ENCODE measurements at regions not wholly inside any gene's neighbourhood (a gene's known extent, or its start where the extent isn't known, plus 50 kb on each side); places are given as distances from the start of the nearest gene placed in this dataset.

DNA sequence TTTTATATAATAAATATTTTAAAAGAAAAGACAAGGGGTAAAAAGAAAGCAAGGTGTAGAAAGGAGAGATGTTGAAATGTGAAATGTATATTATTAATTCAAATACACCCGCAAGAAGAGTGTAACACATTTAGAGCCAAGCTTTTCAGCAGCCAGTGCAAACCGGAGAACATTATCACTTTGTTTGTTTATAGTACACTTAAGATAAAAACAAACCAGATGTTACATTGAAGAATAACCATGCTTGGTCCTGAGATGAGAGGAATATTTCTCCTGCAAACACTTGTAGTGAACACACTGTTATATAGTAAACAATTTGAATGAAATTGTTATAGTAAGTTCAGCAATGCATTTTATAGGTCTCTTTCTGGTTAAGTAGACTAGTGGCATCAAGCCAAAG, 1441.5 kb downstream of the OTOL1 start:
- Mint-ChIP-seq H3K9me3 (peaks cover 28% of the 10 kb centered on the region), H3K4me3 (no peak overlapping the region), H3K4me1 (peaks cover 12% of the 10 kb centered on the region), H3K36me3 (peaks cover 17% of the 10 kb centered on the region), H3K27ac (no peak overlapping the region), H3K27me3 (ENCODE audit: low read depth) (no peaks in the 10 kb centered on the region)
- DNase-seq (ENCODE audit: low spot score) (no peak), ATAC-seq (no peak)
- CTCF ChIA-PET, result no interaction called here
- TF ChIP-seq SMAD4 (CRISPR knock-in tag; IDR thresholded peaks at IDR 0.05), result no peak
- TF ChIP-seq OVOL2 (CRISPR knock-in tag; IDR thresholded peaks at IDR 0.05; ENCODE audit: borderline replicate concordance), result no peak
- POLR2A ChIA-PET, result no interaction called here

- POLR2A ChIA-PET, result no interaction called here
Measured at GRCh38 chr3:162945626-162946025, 1449.0 kb downstream of the OTOL1 start.

DNA sequence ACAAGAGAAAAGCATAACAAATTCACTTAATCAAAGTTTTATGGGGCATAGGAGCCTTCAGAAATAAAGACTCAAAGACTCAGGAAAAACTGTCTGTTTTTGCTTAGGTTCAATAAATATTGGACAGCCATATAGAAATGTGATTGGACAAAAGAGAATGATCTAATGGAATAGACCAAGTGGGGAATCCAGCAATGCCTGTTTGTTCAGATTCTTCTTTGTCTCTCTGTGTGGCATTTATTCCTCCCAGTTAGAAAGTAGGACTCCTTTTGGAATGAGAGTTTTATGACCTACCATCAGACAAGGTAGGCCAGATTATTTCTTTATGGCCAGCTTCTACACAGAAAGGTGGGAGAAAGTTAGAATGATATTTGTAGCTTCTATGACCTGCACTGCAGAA, 1460.1 kb downstream of the OTOL1 start:
- Mint-ChIP-seq H3K4me1 (peaks cover 5% of the 10 kb centered on the region; the same call in 1 of the 2 replicates), H3K27ac (no peak overlapping the region), H3K36me3 (peaks cover 3% of the 10 kb centered on the region; the same call in 1 of the 2 replicates), H3K4me3 (no peak overlapping the region), H3K9me3 (0 out of 2 replicates have a peak, but pooled peaks cover 3% of the 10 kb centered on the region), H3K27me3 (ENCODE audit: low read depth) (no peaks in the 10 kb centered on the region)
- ChIA-PET POLR2A (no interaction called here), CTCF (no interaction called here)
- DNase-seq (ENCODE audit: low spot score) (no peak), ATAC-seq (no peak)
- TF ChIP-seq, protein P1, sequence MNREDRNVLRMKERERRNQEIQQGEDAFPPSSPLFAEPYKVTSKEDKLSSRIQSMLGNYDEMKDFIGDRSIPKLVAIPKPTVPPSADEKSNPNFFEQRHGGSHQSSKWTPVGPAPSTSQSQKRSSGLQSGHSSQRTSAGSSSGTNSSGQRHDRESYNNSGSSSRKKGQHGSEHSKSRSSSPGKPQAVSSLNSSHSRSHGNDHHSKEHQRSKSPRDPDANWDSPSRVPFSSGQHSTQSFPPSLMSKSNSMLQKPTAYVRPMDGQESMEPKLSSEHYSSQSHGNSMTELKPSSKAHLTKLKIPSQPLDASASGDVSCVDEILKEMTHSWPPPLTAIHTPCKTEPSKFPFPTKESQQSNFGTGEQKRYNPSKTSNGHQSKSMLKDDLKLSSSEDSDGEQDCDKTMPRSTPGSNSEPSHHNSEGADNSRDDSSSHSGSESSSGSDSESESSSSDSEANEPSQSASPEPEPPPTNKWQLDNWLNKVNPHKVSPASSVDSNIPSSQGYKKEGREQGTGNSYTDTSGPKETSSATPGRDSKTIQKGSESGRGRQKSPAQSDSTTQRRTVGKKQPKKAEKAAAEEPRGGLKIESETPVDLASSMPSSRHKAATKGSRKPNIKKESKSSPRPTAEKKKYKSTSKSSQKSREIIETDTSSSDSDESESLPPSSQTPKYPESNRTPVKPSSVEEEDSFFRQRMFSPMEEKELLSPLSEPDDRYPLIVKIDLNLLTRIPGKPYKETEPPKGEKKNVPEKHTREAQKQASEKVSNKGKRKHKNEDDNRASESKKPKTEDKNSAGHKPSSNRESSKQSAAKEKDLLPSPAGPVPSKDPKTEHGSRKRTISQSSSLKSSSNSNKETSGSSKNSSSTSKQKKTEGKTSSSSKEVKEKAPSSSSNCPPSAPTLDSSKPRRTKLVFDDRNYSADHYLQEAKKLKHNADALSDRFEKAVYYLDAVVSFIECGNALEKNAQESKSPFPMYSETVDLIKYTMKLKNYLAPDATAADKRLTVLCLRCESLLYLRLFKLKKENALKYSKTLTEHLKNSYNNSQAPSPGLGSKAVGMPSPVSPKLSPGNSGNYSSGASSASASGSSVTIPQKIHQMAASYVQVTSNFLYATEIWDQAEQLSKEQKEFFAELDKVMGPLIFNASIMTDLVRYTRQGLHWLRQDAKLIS (CRISPR knock-in tag; IDR thresholded peaks at IDR 0.05; ENCODE audit: borderline replicate concordance), result no peak
- TF ChIP-seq MAX (CRISPR knock-in tag; IDR thresholded peaks at IDR 0.05) (no peak), ZBTB21 (CRISPR knock-in tag; IDR thresholded peaks at IDR 0.05; ENCODE audit: borderline replicate concordance) (no peak), TCF7 (CRISPR knock-in tag; IDR thresholded peaks at IDR 0.05; ENCODE audit: low read depth) (no peak), RELA (CRISPR knock-in tag; IDR thresholded peaks at IDR 0.05; ENCODE audit: borderline replicate concordance) (no peak)

More at GRCh38 chr3:162945626-162946025, 1449.0 kb downstream of the OTOL1 start:
- H3K4me1 Mint-ChIP-seq, result no peaks in the 10 kb centered on the region
- no peak for ATAC-seq
- CTCF ChIA-PET, result no interaction called here
- H3K27ac Mint-ChIP-seq, result no peak overlapping the region
- TF ChIP-seq FOXP4 (CRISPR knock-in tag; IDR thresholded peaks at IDR 0.05), result no peak
- TF ChIP-seq JUN (CRISPR knock-in tag; IDR thresholded peaks at IDR 0.05), result no peak
- TF ChIP-seq NR1H2 (CRISPR knock-in tag; IDR thresholded peaks at IDR 0.05), result no peak
- TF ChIP-seq ZNF425 (CRISPR knock-in tag; conservative IDR thresholded peaks at IDR 0.05), result no peak
- TF ChIP-seq KAT7 (CRISPR knock-in tag; IDR thresholded peaks at IDR 0.05; ENCODE audit: borderline replicate concordance), result no peak
- TF ChIP-seq ZSCAN18 (CRISPR knock-in tag; IDR thresholded peaks at IDR 0.05), result no peak
- TF ChIP-seq NR3C1 (CRISPR knock-in tag; conservative IDR thresholded peaks at IDR 0.05; ENCODE audit: low read depth), result no peak
- no peak for TF ChIP-seq NR2C2 (CRISPR knock-in tag; IDR thresholded peaks at IDR 0.05)
- no peak for TF ChIP-seq TP53 (CRISPR knock-in tag; IDR thresholded peaks at IDR 0.05)
- no peak for TF ChIP-seq HMGA2 (CRISPR knock-in tag; IDR thresholded peaks at IDR 0.05)
- no peak for DNase-seq (ENCODE audit: low spot score)
- H3K4me3 Mint-ChIP-seq, result no peak overlapping the region
- peaks cover 11% of the 10 kb centered on the region for H3K36me3 Mint-ChIP-seq
- H3K9me3 Mint-ChIP-seq, result peaks cover 24% of the 10 kb centered on the region
- no peaks in the 10 kb centered on the region for H3K27me3 Mint-ChIP-seq (ENCODE audit: low read depth)

All from WTC11 (cell line).